ENCODE measurements at regions not wholly inside any gene's neighbourhood (a gene's known extent, or its start where the extent isn't known, plus 50 kb on each side); places are given as distances from the start of the nearest gene placed in this dataset.

- TF ChIP-seq POLR2AphosphoS5 (IDR thresholded peaks at IDR 0.05) (no peak), POLR2A (IDR thresholded peaks at IDR 0.05) (no peak), CTCF (IDR thresholded peaks at IDR 0.05) (no peak), EP300 (IDR thresholded peaks at IDR 0.05; ENCODE audit: low read depth) (no peak)
Measured at GRCh38 chr2:58922245-58922644, 681.1 kb upstream of the FANCL start.

Measured in transverse colon (tissue), 4 donors.